NCI-H82 treated with DMSO at 0.1 percent for 48 hours (cell line): ENCODE measurements at regions not wholly inside any gene's neighbourhood (a gene's known extent, or its start where the extent isn't known, plus 50 kb on each side); places are given as distances from the start of the nearest gene placed in this dataset.

ENCODE experiments used
- DNase-seq: peaks from one replicate; lab custom pipeline; 2025; ENCODE audit not compliant: unreplicated experiment; lab: John Stamatoyannopoulos, UW

DNA sequence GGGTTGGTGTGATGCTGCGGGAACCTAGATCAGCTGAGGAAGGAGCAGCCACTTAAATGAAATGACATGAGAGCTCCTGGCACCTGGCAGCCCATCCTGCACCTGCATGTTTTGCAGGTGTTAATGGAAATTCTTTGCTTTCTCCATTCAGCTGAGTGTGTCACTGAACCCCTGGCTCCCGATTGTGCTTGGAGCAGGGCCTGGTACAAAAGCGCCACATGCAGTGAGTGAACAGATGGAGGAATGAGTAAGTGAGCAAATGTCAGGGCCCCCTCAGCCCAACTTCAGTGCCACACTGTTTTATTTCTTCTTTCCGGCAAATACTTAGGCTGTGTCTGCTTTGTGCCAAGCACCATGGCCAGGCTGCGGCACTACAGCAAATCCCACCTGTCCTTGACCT is 132.2 kb downstream of the ASB7 start:
- no peak for DNase-seq

DNA sequence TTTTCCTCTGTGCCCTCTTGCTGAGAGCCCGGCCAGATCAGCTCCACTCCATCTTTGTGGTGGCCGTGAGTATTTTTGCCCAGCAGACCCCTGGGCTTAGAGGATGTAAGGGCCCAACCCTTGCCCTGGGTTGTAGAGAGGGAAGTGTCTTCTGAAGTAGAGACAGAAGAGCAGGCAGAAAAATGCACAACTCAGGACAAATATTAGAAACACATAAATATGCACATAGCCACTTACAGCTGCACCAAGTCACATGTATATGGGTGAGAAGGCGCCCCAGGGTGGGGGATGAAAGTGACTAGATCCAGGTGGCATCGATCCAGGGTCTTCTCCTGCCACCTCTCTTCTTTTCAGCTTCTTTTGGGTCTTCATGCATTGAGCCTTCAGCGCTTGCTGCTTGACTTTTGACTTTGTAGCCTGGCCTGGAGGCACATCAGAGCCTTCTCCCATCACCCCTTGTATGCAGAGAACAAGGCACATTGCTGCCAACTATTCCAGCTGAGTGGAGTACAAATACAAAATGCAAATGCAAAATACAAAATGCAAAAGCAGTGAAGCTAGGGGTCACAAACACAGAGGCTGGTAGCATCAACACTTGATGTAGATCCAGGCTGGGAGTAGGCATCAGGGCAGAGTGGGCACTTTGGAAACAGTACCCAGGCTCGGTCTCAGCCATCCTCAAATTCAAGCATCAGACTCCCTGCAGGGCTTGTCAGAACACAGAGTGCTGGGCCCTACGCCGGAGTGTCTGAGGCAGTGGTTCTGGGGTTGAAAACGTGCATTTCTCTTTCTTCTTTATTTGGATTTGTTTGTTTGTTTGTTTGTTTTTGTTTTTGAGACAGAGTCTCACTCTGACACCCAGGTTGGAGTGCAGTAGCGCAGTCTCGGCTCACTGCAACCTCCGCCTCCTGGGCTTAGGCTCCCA is 133.0 kb downstream of the ASB7 start:
- no peak for DNase-seq

DNA sequence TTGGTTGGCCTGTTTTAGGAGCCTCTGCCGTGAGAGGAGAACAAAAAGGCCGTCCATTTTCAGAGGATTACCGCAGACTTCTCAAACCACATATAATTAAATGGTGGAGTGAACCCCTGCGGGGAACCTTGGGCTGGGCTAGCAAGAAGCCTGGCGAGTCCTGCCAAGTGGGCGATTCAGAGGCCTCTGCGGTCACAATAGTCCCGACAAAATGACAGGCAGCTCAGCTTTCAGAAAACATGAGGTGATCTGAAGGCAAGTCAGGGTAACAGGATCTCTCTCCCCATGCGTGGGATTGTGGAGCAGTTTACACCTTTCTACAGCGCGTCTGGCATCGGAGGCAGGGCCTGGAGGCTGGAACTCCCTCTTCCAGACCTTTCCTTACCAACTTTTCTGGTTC is 134.8 kb downstream of the ASB7 start:
- no peak for DNase-seq

DNA sequence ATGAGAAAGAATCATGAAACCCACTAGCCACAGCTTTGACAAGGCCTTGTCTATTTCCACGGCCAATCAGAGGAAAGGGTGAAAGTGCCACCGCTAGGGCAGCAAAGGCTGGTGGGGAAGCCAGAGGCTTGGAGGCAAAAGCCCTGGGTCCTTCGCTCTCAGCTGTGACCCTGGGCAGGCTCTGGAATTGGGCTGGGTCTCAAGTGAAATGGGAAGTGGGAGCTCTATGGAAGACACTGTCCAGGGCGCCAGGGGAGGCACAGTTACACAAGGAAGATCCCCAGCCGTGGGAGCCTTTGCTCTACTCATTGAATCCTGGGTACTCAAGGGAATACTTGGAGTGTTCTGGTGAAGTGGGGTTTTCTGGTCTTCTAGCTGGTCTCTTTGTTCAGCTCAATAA is 136.2 kb downstream of the ASB7 start:
- DNase-seq, result no peak

DNA sequence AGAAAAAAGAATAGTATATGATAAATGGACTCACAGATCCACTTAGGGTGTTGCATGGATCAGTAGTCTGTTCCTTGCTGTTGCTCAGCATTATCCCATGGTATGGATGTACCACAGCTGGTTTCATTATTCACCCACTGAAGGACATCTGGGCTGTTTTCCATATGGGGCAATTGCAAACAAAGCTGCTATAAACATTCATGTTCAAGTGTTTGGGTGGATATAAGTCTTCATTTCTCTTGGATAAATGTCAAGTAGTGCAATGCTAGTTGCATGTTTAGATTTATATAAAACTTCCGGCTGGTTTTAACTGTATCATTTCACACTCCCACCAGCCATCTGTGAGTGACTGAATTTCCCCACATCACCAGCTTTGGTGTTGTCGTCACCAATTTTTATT is 137.7 kb downstream of the ASB7 start:
- no peak for DNase-seq

DNA sequence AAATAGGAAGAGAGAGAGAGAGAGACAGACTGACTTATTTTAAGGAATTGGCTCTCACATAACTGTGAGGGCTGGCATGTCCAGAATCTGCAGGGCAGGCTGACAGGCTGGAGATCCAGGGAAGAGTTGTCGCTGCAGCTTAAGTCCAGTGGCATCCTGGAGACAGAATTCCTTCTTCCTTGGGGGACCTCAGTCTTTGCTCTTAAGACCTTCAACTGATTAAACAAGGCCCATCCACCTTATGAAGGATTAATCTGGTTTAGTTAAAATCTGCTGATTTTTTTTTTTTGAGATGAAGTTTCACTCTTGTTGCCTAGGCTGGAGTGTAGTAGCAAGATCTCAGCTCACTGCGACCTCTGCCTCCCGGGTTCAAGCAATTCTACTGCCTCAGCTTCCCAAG is 128.0 kb upstream of the ALDH1A3 start:
- no peak for DNase-seq

DNA sequence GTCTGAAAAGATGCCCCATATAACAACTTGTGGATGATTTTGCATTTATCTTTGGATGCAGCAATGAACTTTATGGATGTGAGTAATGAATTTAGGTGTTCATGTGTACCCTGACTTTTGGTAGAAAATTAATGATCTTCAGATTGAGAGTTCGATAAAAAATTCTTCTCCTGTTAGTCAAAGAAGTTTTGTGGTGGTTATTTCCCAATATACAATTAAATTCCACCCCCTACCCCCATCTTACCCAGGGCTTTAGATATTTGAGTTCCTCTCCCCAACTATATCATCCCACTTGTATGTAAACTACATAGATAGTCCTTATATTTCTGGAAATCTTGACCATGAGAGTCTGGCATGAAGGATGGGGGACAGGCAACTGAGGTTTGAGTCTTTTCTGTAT is 126.1 kb upstream of the ALDH1A3 start:
- DNase-seq, result no peak

DNA sequence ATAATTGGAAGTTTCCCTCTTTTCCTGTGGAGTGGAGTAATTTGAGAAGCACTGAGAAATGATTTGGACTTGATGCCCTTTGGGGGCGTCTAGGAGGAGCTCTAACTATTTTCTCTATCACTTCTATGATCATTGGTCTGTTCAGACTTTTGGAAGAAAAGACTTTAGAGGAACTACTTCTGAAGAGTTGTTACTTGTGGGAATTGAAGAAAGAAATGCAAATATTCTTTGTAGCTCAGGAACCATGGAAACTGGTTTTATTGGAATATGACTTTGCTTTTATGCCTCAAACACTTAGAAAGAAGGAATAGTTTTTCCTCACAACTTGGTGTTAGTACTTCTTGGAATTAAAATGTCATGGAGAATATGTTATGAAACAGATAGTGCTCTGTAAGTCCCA is 122.0 kb upstream of the ALDH1A3 start:
- no peak for DNase-seq

DNA sequence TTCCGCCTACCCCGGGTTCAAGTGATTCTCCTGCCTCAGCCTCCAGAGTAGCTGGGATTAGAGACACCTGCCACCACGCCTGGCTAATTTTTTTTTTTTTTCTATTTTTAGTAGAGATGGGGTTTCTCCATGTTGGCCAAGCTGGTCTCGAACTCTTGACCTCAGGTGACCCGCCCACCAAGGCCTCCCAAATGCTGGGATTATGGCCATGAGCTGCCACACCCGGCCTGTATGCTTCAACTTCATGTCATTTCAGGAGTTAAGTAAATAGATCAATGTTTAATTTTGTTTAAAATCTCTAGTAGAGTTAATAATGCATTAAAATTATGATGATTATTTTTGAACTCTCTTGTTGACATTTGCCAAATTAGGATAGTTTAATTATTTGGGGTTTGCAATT is 121.1 kb upstream of the ALDH1A3 start:
- no peak for DNase-seq

DNA sequence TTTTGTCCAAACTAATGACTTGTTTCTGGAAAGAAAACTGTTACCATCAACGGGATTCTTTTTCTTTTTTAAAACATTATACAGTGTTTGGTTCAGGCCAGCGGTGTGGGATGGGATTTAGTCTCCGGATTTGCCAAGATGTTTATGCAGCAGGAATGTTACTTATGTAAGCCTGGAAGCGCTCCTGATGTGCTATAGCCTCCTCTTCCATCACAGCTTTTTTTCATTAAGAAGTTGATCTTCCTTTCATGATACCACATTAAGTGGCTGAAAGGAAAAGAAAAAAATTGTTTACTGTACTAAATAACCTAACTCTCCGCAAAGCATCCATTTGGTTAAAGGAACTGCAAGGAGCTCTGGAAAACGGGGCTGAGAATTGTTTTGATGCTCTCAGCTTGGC is 120.5 kb upstream of the ALDH1A3 start:
- no peak for DNase-seq

DNA sequence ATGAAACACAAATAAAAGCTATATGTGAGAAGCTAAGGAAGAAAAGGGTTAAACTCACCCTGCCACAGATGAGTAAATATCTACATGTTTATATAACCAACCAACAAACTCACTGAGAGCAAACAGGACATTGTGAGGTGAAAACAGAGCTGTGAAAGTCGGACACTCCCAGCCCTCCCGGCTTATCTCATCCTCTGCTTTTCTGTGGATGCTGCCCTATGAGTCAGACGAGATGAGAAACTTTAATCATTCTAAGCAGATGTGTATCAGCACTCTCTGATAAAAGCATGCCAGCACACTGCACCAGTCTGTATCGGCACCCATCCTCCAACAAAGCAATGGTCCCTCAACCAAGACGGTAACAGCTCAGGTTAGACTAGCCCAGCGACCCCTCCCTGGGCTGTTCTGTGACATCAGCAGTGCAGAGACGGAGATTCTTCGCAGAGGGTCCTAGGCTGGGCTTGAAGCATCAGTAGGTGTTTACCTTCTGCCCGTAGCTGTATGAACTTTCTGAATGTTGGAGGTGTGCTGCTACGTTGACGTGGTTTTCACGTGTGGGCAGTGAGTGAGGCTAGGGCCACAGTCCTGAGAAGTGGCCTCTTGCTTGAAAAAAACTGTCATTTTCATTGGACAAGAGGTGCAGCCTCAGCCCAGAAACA is 119.8 kb upstream of the ALDH1A3 start:
- DNase-seq, result no peak

DNA sequence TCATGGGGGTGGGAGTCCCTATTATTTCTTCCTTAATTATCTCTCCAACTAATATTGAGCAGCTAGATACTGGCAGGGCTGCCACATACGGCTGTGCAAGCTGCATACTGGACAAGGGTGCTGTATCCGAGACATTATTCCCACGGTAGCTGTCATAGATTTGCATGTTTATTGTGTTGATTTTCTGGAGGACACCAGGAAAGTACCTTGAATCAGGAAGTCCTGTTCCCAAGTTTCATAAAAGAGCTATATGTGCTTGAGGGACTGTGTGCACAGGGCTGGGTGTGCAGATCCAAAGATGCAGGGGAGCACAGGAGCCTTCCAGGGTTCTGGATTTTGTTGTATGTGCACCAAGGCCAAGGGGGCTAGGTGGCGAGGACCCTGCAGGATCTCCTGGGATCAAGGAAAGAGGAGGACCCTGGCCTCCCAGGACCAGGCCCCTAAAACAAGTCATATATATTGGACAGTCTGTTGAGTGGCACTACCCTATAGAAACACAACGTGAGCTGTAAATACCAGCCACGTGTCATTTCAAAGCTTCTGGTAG is 119.2 kb upstream of the ALDH1A3 start:
- no peak for DNase-seq

DNA sequence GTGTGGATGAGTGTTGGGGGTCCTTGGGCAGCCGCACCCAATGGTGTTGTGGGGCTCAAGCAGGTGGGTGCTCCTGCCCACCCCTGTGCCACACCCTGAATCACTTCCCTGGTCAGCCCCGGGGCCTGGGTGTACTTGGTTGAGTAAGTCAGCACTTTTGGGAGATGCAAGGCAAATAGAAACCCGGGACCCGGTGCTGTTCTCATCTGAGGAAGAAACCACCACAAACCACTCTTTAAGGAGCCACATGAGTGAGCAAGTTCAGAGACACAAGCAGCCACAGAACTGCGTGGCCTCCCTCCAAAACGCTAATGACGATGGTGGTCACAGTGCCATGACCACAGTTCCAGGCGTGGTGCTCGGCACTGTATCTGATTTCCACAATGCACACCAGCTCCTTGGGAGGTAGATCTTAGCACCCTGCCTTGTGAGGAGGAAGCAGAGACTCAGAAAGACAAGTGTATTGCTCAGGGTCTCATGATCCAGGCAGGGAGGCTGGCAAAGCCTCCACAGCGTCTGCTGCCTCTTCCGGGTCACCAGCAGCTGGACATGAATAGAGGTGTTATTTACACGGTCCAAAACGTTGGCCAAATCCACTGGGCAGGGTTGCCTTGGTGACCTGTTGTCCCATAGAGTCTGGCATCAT is 118.2 kb upstream of the ALDH1A3 start:
- no peak for DNase-seq

DNA sequence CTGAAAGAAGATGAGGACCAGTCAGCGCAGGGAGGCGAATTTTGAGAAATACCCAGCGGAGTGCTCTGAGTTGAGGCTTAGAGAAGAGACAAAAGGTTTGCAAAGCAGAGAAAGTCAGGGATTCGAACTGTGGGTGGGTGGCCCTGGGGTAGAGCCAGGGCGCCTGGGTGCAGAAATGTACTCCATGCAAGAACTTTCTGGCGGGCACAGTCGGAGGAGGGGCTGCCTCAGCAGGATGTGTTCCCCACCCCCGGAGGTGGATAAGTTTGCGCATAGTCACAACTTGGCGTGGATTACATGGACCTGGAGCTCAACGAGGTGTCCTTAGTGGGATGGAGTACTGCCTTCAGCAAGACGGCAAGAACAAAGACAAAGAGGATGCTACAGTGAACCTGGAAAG is 117.3 kb upstream of the ALDH1A3 start:
- DNase-seq, result no peak

DNA sequence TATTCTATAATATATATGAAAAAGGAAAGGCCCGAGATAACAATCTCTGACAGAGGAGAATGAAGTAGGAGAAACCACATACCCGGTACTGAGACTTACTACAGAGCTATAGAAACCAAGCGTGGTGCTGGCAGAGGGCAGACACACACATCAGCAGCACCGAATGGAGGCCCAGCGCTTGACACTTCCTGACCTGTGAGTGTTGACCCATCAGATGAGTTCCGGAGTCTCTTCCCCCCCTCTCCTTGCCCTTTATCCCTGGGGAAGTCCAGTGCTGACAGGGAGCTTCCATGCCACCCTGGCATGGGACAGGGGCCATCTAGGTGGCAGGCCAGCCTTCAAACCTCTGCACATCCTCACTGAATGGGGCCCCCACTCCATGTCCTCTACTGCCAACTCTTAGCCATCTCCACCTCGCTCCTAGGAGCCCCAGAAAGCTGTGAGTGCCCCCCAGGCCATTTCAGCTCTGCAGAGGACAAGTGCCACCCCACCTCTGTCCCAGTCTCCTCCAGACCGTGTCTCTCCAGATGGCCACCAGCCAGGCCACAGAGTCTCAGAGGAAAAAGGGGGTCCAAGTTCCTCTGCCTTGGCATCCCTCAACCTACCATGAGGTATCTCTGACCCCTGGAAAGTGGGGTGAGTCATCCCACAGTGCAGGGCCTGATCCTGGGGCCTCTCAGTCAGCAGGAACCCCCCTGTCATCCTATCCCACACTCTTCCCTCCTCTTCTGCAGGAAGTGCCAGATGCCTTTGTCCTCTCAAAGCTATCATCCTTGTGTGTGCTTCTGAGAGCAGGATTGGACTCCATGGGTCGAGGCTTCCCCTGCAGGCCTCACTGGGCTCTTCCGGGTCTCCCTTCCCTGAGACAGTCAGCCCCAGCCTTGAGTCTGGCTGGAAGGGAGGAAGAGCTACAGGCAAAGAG is 116.5 kb upstream of the ALDH1A3 start:
- no peak for DNase-seq

DNA sequence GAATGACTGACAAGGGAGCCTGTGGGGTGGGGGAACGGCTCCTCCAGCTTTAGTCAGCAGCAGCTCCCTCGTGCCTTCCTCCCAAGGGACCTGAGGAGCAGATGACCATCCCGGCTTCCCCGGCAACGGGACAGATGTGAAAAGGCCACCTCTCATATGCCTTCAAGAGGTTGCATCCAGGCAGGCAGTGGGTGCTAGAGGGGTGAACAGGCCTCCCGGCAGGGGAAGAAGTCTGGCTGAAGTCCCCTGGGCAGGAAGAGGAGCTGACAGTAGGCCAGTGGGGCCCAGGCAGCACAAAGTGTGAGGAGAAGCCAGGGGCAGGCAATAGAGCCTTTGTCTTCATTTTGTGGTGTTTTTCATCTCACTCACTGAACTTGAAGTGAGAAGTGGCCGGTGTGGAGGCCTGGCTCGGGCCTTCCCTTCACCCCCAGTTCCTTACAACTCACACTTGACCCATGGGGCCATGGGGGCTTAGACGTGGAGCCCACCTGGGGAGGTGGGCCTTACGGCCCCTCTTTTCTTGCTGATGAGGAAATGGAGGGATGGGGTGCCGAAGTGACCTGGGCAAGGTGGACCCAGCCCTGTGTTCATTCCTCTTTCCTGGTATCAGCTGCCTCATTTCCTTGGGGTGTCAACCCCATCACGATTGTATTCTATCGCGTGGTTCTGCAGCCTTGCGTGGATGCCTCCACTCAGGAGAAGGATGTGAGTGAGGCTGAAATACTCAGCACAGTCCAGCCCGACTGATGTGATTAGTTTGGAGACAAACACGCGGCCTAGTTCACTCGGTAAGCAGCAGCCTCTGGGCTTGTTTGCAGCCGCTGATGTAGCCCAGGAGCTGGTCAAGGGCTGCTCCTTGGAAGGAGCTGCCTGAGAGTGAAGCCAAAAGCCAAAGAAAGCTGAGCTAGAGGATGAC is 115.5 kb upstream of the ALDH1A3 start:
- peak; percentile 14 for DNase-seq

DNA sequence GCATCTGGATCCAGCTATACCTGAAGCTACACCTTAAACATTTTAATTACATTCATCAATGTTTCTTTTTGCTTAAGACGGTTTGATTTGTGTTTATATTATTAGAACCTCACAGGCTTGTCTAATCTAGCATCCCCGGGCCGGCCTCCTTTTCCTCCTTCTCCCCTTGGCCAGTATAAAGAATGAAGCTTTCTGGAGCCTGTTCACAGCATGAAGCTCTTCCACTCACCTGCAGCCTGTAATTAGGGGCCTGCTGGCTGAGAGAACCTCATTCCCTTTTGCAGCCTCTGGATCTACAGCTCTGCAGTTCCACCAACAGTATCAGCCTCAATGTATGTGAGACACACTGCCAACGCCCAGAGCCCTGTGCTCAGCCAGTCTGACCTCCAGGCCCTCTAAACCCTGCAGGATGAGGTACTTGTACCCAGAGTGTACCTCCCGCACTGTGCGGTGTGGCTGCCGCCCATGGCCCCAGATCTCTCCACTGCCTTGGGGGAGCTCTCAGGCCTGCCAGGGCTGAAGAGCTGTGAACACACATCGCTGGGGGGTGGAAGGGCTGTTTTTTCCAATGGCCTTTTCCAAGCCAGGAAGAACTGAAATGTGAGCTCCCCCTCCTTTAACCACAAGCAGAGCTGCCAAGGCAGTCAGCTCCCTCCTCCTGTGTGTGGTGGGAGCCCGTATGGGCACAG is 114.7 kb upstream of the ALDH1A3 start:
- no peak for DNase-seq

DNA sequence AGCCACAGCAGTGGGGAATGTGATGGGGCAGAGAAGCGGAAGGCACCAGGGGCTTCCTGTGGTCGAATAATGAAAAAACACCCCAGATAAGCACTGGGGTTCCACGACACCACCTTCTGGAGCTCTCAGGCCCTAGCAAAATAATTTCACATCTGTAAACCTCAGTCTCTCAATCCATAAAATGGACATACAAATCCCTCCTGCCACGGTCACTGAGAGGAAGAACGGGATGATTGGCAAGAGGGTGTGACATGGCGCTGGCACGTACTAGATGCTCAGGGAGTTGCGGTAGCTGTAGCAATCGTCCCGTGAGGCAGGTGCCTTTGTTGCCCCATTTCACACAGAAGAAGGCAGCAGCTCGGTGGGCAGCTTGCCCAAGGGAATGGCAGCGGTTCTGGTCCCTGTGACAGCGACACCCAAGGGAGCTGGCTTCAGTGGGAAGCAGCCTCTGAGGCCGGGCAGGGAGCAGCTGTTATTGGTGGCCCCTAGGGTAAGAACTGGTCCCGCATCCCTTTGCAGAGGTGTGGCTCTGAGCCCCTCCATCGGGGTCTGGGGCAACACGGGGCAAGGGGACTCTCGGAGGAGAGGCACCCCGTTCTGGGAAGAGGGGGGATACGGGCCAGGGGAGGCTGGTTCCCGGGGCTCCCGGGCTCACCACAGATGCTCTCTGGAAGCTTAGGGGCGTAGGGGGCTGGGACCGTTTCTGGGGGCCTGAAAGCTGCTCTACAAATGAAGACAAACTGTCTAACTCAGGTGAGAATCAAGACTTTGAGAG is 114.0 kb upstream of the ALDH1A3 start:
- DNase-seq, result no peak
